Mammary epithelial cell (primary cell): ENCODE measurements at regions not wholly inside any gene's neighbourhood (a gene's known extent, or its start where the extent isn't known, plus 50 kb on each side); places are given as distances from the start of the nearest gene placed in this dataset.

Source experiments
- EZH2 ChIP-seq: IDR thresholded peaks from 2 replicates; pipeline ENCODE4 v1.6.1; 2012; ENCODE audit warnings: low read length, inconsistent platforms, borderline replicate concordance
- TF ChIP-seq, protein P1 (sequence below), 2 donors: IDR thresholded peaks in 1 of 2; conservative IDR thresholded peaks in 1 of 2; 2 replicates each; pipeline ENCODE4 v1.5.1; 2011 to 2012; ENCODE audit warnings: inconsistent platforms in 2 of 2, low read length in 2 of 2, mild to moderate bottlenecking in 2 of 2, control low read depth in 1 of 2, low read depth in 1 of 2; ENCODE audit not compliant: insufficient read depth in 1 of 2; ENCODE audit errors: extremely low read depth in 1 of 2

DNA sequence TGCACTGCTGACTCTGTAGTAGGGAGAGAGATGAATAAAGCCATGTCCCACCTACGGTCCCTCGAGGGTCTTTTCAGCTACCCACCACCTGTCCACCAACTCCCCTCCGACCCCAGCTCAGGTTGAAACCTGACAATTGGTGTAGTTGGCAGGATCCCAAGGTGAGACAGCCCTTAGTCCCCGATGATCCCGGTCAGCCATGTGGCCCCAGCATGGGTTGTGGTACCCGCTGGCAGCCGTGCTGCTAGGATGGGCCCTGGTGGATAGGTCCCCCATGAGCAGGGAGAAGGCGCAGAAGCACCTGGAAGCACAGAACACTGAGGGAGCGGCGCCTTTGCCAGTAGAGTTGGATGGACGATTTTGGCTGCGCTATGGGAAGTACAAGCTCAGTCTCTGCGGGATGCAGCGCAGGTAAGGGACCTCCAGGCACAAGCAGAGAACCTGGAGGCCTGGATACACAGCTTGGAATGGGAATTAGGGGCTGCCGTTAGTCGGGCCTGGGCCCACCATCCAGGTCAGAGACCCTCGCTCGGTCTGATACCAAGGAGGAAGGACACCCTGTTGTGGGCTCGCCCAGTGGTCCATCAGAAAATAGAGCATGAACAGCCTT lies 694.6 kb upstream of the AGA start:
- TF ChIP-seq, protein P1, sequence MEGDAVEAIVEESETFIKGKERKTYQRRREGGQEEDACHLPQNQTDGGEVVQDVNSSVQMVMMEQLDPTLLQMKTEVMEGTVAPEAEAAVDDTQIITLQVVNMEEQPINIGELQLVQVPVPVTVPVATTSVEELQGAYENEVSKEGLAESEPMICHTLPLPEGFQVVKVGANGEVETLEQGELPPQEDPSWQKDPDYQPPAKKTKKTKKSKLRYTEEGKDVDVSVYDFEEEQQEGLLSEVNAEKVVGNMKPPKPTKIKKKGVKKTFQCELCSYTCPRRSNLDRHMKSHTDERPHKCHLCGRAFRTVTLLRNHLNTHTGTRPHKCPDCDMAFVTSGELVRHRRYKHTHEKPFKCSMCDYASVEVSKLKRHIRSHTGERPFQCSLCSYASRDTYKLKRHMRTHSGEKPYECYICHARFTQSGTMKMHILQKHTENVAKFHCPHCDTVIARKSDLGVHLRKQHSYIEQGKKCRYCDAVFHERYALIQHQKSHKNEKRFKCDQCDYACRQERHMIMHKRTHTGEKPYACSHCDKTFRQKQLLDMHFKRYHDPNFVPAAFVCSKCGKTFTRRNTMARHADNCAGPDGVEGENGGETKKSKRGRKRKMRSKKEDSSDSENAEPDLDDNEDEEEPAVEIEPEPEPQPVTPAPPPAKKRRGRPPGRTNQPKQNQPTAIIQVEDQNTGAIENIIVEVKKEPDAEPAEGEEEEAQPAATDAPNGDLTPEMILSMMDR (conservative IDR thresholded peaks at IDR 0.05 in 1 of 2, IDR thresholded peaks at IDR 0.05 in 1 of 2; ENCODE audit: extremely low read depth in 1 of 2, insufficient read depth in 1 of 2, low read depth in 1 of 2, low read length in 2 of 2): no peak
- no peak for TF ChIP-seq EZH2
